ENCODE measurements at regions not wholly inside any gene's neighbourhood (a gene's known extent, or its start where the extent isn't known, plus 50 kb on each side); places are given as distances from the start of the nearest gene placed in this dataset.

- TF ChIP-seq CTCF (IDR thresholded peaks at IDR 0.05; ENCODE audit: low read length) (no peak), EZH2phosphoT487 (IDR thresholded peaks at IDR 0.05; ENCODE audit: low read length) (no peak)
Measured at GRCh38 chr13:67645874-67646467, 415.8 kb upstream of the PCDH9 start.
